ENCODE measurements at regions not wholly inside any gene's neighbourhood (a gene's known extent, or its start where the extent isn't known, plus 50 kb on each side); places are given as distances from the start of the nearest gene placed in this dataset.

- no peak for TF ChIP-seq POLR2A (IDR thresholded peaks at IDR 0.05; ENCODE audit: low read length)
- TF ChIP-seq GATA1 (IDR thresholded peaks at IDR 0.05; ENCODE audit: low read depth, low read length): no peak
Observed at GRCh38 chr4:169840554-169840953, 82.8 kb upstream of the HPF1 start.

Data from erythroblast (primary cell).